GM10248 (cell line): ENCODE measurements at regions not wholly inside any gene's neighbourhood (a gene's known extent, or its start where the extent isn't known, plus 50 kb on each side); places are given as distances from the start of the nearest gene placed in this dataset.

Experiments used
- CTCF ChIA-PET: fragments of 300-600 bp; sonication (Branson Sonifier 250); formaldehyde crosslinking; extraction: SDS; loops from one replicate; lab custom pipeline; 2021; ENCODE audit warnings: antibody characterized with exemption; lab: Yijun Ruan, JAX
- POLR2A ChIA-PET: fragments of 350-650 bp; sonication (Branson Sonifier 250); formaldehyde crosslinking; extraction: SDS; loops from one replicate; lab custom pipeline; 2020; ENCODE audit warnings: antibody characterized with exemption; lab: Yijun Ruan, JAX
- DNase-seq: peaks from one replicate; pipeline ENCODE4 v3.0.0; 2012; ENCODE audit errors: extremely low spot score
- TF ChIP-seq, protein P1 (sequence below): IDR thresholded peaks from 2 replicates; pipeline ENCODE4 v1.5.1; 2012; ENCODE audit warnings: mild to moderate bottlenecking, low read depth; ENCODE audit errors: extremely low read depth, missing control alignments, control extremely low read depth

DNA sequence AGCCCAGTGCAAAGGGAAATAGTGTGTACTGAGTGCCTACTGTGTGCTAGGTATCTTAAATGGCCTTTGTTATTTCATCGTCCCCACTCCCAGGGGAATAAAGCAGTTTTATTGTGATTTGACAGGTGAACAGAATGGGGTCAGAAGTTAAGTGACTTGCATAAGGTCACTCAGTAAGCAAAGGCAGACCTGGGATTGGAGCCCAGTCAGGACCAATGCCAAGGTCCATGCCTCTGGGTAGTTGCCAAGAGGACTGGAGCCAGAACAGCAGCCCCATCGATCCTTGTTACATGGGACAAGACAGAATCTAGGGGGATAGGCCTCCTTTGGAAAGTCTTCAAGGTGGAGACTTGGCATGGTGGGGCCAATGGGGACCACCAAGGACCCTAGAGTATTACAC is 227.4 kb upstream of the PWP1 start:
- ChIA-PET CTCF (no interaction called here), POLR2A (no interaction called here)
- DNase-seq = no peak
- TF ChIP-seq, protein P1, sequence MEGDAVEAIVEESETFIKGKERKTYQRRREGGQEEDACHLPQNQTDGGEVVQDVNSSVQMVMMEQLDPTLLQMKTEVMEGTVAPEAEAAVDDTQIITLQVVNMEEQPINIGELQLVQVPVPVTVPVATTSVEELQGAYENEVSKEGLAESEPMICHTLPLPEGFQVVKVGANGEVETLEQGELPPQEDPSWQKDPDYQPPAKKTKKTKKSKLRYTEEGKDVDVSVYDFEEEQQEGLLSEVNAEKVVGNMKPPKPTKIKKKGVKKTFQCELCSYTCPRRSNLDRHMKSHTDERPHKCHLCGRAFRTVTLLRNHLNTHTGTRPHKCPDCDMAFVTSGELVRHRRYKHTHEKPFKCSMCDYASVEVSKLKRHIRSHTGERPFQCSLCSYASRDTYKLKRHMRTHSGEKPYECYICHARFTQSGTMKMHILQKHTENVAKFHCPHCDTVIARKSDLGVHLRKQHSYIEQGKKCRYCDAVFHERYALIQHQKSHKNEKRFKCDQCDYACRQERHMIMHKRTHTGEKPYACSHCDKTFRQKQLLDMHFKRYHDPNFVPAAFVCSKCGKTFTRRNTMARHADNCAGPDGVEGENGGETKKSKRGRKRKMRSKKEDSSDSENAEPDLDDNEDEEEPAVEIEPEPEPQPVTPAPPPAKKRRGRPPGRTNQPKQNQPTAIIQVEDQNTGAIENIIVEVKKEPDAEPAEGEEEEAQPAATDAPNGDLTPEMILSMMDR = no peak

DNA sequence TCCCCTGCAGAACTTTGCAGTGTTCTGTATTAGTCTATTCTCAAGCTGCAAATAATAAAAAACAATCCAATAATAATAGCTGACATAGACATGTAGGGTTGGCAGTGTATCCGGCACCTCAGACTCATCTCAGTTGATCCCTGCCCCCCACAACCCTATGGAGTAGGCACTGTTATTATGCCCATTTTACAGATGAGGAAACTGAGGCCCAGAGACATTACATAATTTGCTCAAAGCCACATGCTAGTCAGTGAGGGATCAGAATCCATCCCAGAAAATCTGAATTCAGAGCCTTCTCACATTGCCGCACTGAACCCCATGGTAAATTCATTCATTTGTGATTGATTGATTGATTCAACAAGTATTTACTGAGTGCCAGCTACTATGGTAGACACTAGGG is 226.6 kb upstream of the PWP1 start:
- DNase-seq = no peak
- ChIA-PET CTCF (no interaction called here), POLR2A (no interaction called here)
- TF ChIP-seq, protein P1 = no peak

DNA sequence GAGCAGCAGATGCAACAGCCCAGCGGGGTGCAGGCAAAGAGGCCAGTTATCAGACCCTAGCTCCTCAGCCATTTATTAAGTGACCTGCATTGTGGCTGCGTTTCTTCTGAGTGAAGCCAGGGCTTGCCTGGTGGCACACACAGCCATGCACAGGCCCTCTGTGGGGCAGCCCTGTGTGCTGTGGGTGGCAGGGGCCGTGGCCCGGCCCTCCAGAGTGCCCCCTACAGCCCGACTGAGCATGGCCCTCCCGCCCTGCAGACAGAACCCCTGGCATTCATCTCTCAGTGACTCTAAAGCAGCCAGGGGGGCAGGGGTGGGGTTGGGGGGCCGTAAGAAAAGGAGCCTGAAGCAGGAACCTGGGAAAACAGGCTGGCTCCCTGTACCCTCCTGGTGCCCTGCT is 226.0 kb upstream of the PWP1 start:
- POLR2A ChIA-PET = no interaction called here
- CTCF ChIA-PET = no interaction called here

DNA sequence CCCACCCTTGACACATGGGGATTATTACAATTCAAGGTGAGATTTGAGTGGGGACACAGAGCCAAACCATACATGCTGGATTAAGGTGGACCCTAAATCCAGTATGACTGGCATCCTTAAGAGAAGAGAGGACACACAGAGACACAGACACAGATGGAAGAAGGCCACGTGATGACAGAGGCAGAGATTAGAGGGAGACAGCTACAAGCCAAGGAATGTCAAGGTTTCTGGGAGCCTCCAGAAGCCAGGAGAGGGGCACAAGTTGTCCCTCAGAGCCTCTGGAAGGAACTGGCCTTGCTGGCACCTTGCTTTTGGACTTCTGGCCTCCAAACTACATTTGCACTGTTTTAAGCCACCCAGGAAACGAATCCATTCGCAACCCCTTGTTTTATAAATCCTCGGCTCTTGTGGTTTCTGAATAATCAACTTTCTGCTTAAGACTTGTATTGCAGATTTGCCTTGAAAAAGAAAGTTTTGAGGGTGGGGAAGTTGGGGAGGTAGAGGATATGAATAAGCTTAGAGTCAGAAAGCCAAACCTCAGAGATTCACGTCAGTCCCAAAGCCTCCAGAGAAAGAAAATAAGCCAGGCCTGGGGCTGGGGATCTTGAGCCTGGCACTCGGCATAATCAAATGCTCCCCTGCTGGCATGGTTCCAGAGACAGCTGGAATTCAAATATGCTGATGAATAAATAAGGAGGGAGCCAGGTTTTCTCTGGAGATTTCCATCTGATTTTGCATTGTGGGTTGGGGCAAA is 224.2 kb upstream of the PWP1 start:
- ChIA-PET POLR2A (no interaction called here), CTCF (no interaction called here)
- no peak for DNase-seq
- TF ChIP-seq, protein P1 = no peak

More for the DNA sequence above, 226.0 kb upstream of the PWP1 start:
- DNase-seq = no peak
- TF ChIP-seq, protein P1 = no peak

DNA sequence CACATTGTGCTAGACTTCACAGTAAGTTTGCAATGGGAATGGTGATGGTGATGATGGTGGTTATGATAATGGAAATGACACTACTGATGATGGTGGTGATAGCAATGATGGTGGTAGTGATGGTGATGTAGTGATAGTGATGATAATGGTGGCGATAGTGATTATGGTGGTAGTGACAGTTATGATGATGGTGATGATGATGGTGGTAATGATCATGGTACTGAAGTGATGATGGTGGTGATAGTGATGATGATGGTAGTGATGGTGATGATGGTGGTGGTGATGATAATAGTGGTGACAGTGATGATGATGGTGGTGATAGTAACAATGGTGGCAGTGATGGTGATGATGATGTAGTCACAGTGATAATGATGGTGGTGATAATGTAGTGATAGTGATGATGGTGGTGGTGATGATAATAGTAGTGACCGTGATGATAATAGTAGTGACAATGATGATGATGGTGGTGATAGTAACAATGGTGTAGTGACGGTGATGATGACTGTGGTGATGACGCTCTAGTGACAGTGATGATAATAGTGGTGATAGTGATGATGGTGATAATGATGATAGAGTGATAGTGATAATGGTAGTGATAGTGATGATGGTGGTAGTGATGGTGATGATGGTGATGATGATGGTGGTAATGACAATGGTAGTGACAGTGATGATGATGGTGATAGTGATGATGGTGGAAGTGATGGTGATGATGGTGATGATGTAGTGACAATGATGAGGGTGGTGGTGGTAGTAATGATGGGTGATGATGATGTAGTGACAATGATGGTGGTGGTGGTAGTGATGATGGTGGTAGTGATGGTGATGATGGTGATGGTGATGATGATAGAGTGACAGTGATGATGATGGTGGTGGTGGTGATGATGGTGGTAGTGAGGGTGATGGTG is 222.9 kb upstream of the PWP1 start:
- TF ChIP-seq, protein P1 = no peak
- POLR2A ChIA-PET = no interaction called here
- CTCF ChIA-PET = no interaction called here
- DNase-seq = no peak

DNA sequence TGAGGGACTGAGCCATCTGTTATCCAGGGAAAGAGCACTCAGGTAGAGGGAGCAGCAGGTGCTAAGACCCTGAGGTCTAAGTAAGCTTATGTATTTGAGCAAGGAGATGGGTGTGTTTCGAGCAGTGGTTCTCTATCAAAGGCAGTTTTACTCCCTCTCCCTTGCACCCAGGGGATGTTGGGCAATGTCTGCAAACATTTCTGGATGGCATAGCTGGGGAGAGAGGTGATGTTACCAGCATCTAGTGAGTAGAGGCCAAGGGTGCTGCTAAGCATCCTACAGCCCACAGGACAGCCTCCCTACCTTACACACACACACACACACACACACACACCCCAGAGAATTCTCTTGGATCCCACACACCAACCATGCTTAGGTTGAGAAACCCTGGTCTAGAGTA is 221.0 kb upstream of the PWP1 start:
- ChIA-PET POLR2A (interaction anchor here (0.7 kb wide), 1 partner anchor 624 kb away, joined by 3 read pairs; no protein-coding TSS in a partner anchor), CTCF (interaction anchor here (0.7 kb wide), 1 partner anchor 15 kb away, joined by 3 read pairs; no protein-coding TSS in a partner anchor)
- TF ChIP-seq, protein P1 = no peak
- DNase-seq = no peak
